Right lung (tissue), 2 donors: ENCODE measurements at regions not wholly inside any gene's neighbourhood (a gene's known extent, or its start where the extent isn't known, plus 50 kb on each side); places are given as distances from the start of the nearest gene placed in this dataset.

ENCODE experiments used
- DNase-seq, 2 donors: peaks; one replicate each; pipeline ENCODE4 v3.0.0-alpha.2; 2013

- no peak for DNase-seq
These were observed 754.4 kb upstream of the IGFBP3 start for GRCh38 chr7:46675456-46675855.

- DNase-seq: no peak
These were observed 751.8 kb upstream of the IGFBP3 start for GRCh38 chr7:46672861-46673260.

- no peak for DNase-seq
These were observed 750.2 kb upstream of the IGFBP3 start for GRCh38 chr7:46671108-46671769.

GRCh38 chr7:46669028-46669427, 748.0 kb upstream of the IGFBP3 start:
- DNase-seq: no peak

- no peak for DNase-seq
These were observed 743.4 kb upstream of the IGFBP3 start for GRCh38 chr7:46664453-46664852.

- no peak for DNase-seq
These were observed 742.0 kb upstream of the IGFBP3 start for GRCh38 chr7:46663025-46663424.

- DNase-seq: no peak
These were observed 740.4 kb upstream of the IGFBP3 start for GRCh38 chr7:46661431-46661830.

- DNase-seq: no peak
These were observed 739.4 kb upstream of the IGFBP3 start for GRCh38 chr7:46660402-46660980.

- DNase-seq: no peak
These were observed 737.2 kb upstream of the IGFBP3 start for GRCh38 chr7:46658281-46658680.

- no peak for DNase-seq
These were observed 733.7 kb upstream of the IGFBP3 start for GRCh38 chr7:46654546-46655443.

GRCh38 chr7:46653848-46654247, 732.8 kb upstream of the IGFBP3 start:
- DNase-seq: no peak

- no peak for DNase-seq
These were observed 731.2 kb upstream of the IGFBP3 start for GRCh38 chr7:46652317-46652716.

- no peak for DNase-seq
These were observed 730.6 kb upstream of the IGFBP3 start for GRCh38 chr7:46651561-46652088.

- no peak for DNase-seq
These were observed 730.0 kb upstream of the IGFBP3 start for GRCh38 chr7:46651070-46651469.

- no peak for DNase-seq
These were observed 728.8 kb upstream of the IGFBP3 start for GRCh38 chr7:46649876-46650275.

- DNase-seq: no peak
These were observed 717.0 kb upstream of the IGFBP3 start for GRCh38 chr7:46637793-46638735.

GRCh38 chr7:46636022-46636421, 715.0 kb upstream of the IGFBP3 start:
- no peak for DNase-seq

- no peak for DNase-seq
These were observed 712.7 kb upstream of the IGFBP3 start for GRCh38 chr7:46633630-46634240.

- no peak for DNase-seq
These were observed 712.1 kb upstream of the IGFBP3 start for GRCh38 chr7:46633200-46633599.

GRCh38 chr7:46630031-46630430, 709.0 kb upstream of the IGFBP3 start:
- DNase-seq: no peak

GRCh38 chr7:46628389-46628788, 707.3 kb upstream of the IGFBP3 start:
- no peak for DNase-seq
